ENCODE measurements at regions not wholly inside any gene's neighbourhood (a gene's known extent, or its start where the extent isn't known, plus 50 kb on each side); places are given as distances from the start of the nearest gene placed in this dataset.

GRCh38 chr2:65615602-65616001 is 183.2 kb upstream of the SPRED2 start:
- in situ Hi-C loops (cut with HindIII; ENCODE audit: low pct_ligation_motif_present, low sequenced_read_pairs) = no loop called here

DNA sequence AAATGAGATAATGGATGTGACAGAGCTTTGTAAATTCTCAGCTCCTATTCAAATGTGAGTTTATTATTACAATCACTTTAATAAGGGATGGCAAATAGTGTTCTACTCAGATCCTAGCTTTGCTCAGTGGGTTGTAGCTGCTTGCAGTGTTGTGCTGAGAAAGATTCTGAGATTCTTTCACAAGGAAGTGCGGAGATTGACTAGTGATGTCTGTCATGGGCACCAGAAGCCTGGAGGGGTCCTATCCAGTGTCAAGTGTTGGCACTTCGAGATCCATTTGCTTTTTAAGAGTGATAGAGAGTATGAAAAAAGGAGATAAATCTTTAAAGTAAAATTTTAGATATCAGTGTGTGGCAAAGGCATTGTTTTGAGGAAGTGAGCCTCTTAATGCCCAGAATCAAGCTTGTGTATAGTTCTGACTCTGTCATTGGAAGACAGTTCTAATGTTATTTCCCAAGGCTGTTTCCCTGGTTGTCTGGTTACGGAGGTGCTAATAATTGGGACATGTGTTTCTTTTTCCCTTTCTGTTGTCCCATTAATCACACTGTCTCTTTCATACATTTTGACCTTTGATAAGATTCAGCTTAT is 181.7 kb upstream of the SPRED2 start:
- DNase-seq = no peak
- Histone ChIP-seq H3K27me3 (replicated peaks) (no peaks in the 10 kb centered on the region), H3K36me3 (replicated peaks) (no peaks in the 10 kb centered on the region), H3K27ac (no peak overlapping the region), H3K4me3 (ENCODE audit: low read depth, low read length) (no peak overlapping the region)
- in situ Hi-C loops (cut with HindIII; ENCODE audit: low pct_ligation_motif_present, low sequenced_read_pairs) = no loop called here
- TF ChIP-seq CTCF (IDR thresholded peaks at IDR 0.05; ENCODE audit: low read depth, low read length, missing control alignments) = no peak

More at GRCh38 chr2:65615602-65616001, 183.2 kb upstream of the SPRED2 start:
- Histone ChIP-seq H3K36me3 (replicated peaks) (no peaks in the 10 kb centered on the region), H3K27ac (no peak overlapping the region), H3K4me3 (ENCODE audit: low read depth, low read length) (no peak overlapping the region), H3K27me3 (replicated peaks) (no peaks in the 10 kb centered on the region)
- TF ChIP-seq CTCF (IDR thresholded peaks at IDR 0.05; ENCODE audit: low read depth, low read length, missing control alignments) = no peak
- DNase-seq = no peak

DNA sequence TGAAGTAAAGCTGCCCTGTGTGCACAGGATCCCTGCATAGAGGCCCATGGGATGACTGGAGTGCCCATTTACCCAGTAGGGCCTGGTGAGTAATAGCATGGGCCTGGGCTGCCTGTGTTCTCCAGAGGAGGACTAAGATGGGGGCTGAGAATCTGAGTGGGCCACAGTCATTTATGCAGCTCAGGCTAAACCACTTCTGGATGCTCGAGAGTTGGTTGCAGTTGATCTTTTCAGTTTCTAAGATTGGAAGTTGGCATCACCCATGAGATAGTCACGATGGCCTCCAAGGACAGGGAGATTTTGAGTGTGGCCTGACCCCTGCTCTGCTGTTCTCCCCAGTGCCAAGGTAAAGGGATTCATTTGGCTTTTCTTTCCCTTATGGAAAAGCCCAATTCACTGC is 179.1 kb upstream of the SPRED2 start:
- Histone ChIP-seq H3K27me3 (replicated peaks) (no peaks in the 10 kb centered on the region), H3K27ac (no peak overlapping the region), H3K36me3 (replicated peaks) (no peaks in the 10 kb centered on the region), H3K4me3 (ENCODE audit: low read depth, low read length) (no peak overlapping the region)
- TF ChIP-seq CTCF (IDR thresholded peaks at IDR 0.05; ENCODE audit: low read depth, low read length, missing control alignments) = no peak
- no peak for DNase-seq
- in situ Hi-C loops (cut with HindIII; ENCODE audit: low pct_ligation_motif_present, low sequenced_read_pairs) = no loop called here

DNA sequence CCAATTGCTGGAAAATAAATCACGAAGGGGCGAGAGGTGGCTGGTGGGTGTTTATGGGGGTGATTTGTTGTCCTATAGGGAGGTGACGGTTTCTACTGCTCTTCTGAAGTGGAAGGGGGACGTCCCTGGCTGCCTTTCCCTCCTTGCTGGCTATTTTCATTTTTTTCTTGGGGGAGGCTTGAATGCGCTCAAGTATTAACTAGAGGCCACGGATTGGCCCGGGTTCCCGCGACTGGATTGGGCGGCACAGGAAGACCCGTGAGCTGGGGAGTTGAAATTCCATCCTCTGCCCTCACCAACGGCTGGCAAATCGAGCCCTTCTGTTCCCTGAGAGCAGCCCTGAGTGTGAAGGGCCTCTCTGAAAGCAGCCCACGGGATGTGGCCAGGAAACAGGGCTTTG is 176.5 kb upstream of the SPRED2 start:
- DNase-seq = no peak
- TF ChIP-seq CTCF (IDR thresholded peaks at IDR 0.05; ENCODE audit: low read depth, low read length, missing control alignments) = no peak
- Histone ChIP-seq H3K36me3 (replicated peaks) (no peaks in the 10 kb centered on the region), H3K4me3 (ENCODE audit: low read depth, low read length) (no peak overlapping the region), H3K27ac (no peak overlapping the region), H3K27me3 (replicated peaks) (no peaks in the 10 kb centered on the region)
- in situ Hi-C loops (cut with HindIII; ENCODE audit: low pct_ligation_motif_present, low sequenced_read_pairs) = no loop called here

- no peak for DNase-seq
- no peaks in the 10 kb centered on the region for H3K27me3 ChIP-seq (replicated peaks)
- H3K27ac ChIP-seq = no peak overlapping the region
- H3K36me3 ChIP-seq (replicated peaks) = no peaks in the 10 kb centered on the region
- in situ Hi-C loops (cut with HindIII; ENCODE audit: low pct_ligation_motif_present, low sequenced_read_pairs) = no loop called here
- H3K4me3 ChIP-seq (ENCODE audit: low read depth, low read length) = no peak overlapping the region
- TF ChIP-seq CTCF (IDR thresholded peaks at IDR 0.05; ENCODE audit: low read depth, low read length, missing control alignments) = no peak
Observed at GRCh38 chr2:65608466-65608865, 176.1 kb upstream of the SPRED2 start.

GRCh38 chr2:65607662-65608305 is 175.4 kb upstream of the SPRED2 start:
- Histone ChIP-seq H3K4me3 (ENCODE audit: low read depth, low read length) (no peak overlapping the region), H3K27me3 (replicated peaks) (no peaks in the 10 kb centered on the region), H3K36me3 (replicated peaks) (no peaks in the 10 kb centered on the region), H3K27ac (no peak overlapping the region)
- TF ChIP-seq CTCF (IDR thresholded peaks at IDR 0.05; ENCODE audit: low read depth, low read length, missing control alignments) = no peak
- in situ Hi-C loops (cut with HindIII; ENCODE audit: low pct_ligation_motif_present, low sequenced_read_pairs) = no loop called here
- no peak for DNase-seq
